ENCODE measurements at regions not wholly inside any gene's neighbourhood (a gene's known extent, or its start where the extent isn't known, plus 50 kb on each side); places are given as distances from the start of the nearest gene placed in this dataset.

GRCh38 chr3:181311186-181311585, 321.6 kb upstream of the DNAJC19 start:
- H3K4me3 ChIP-seq (ENCODE audit: insufficient read depth, low read length, poor library complexity, severe bottlenecking): no peak overlapping the region
- no peaks in the 10 kb centered on the region for H3K9me3 ChIP-seq (ENCODE audit: insufficient read depth, low read length)
- no peaks in the 10 kb centered on the region for H3K9me2 ChIP-seq (replicated peaks; ENCODE audit: insufficient read depth, low read length)
- no peaks in the 10 kb centered on the region for H3K36me3 ChIP-seq (ENCODE audit: low read length)
- H3K27ac ChIP-seq (ENCODE audit: low read depth, low read length): no peak overlapping the region
- no peak overlapping the region for H3K9ac ChIP-seq (ENCODE audit: low read length)
- no peaks in the 10 kb centered on the region for H4K20me1 ChIP-seq (ENCODE audit: low read depth, low read length)
- no peaks in the 10 kb centered on the region for H3F3A ChIP-seq (ENCODE audit: insufficient read depth)
- H3K79me2 ChIP-seq (ENCODE audit: insufficient read depth, low read length): no peaks in the 10 kb centered on the region
- H2AFZ ChIP-seq (ENCODE audit: low read depth, low read length, severe bottlenecking): no peak overlapping the region
- H3K27me3 ChIP-seq (ENCODE audit: low read length): no peaks in the 10 kb centered on the region
- TF ChIP-seq EZH2phosphoT487 (conservative IDR thresholded peaks at IDR 0.05; ENCODE audit: low read length) (no peak), CTCF (IDR thresholded peaks at IDR 0.05; ENCODE audit: insufficient read depth, low read length, poor library complexity, severe bottlenecking) (no peak)
- no peak overlapping the region for H3K4me2 ChIP-seq (ENCODE audit: low read depth, low read length, poor library complexity, severe bottlenecking)

- Histone ChIP-seq H3K27me3 (ENCODE audit: low read length) (no peaks in the 10 kb centered on the region), H3F3A (ENCODE audit: insufficient read depth) (no peaks in the 10 kb centered on the region), H3K9me3 (ENCODE audit: insufficient read depth, low read length) (no peaks in the 10 kb centered on the region), H3K4me3 (ENCODE audit: insufficient read depth, low read length, poor library complexity, severe bottlenecking) (no peak overlapping the region), H3K4me2 (ENCODE audit: low read depth, low read length, poor library complexity, severe bottlenecking) (no peak overlapping the region), H4K20me1 (ENCODE audit: low read depth, low read length) (no peaks in the 10 kb centered on the region), H3K9me2 (replicated peaks; ENCODE audit: insufficient read depth, low read length) (no peaks in the 10 kb centered on the region), H2AFZ (ENCODE audit: low read depth, low read length, severe bottlenecking) (no peak overlapping the region), H3K9ac (ENCODE audit: low read length) (no peak overlapping the region), H3K79me2 (ENCODE audit: insufficient read depth, low read length) (no peaks in the 10 kb centered on the region), H3K36me3 (ENCODE audit: low read length) (no peaks in the 10 kb centered on the region), H3K27ac (ENCODE audit: low read depth, low read length) (no peak overlapping the region)
- TF ChIP-seq EZH2phosphoT487 (conservative IDR thresholded peaks at IDR 0.05; ENCODE audit: low read length) (no peak), CTCF (IDR thresholded peaks at IDR 0.05; ENCODE audit: insufficient read depth, low read length, poor library complexity, severe bottlenecking) (no peak)
Observed at GRCh38 chr3:181302960-181303359, 313.4 kb upstream of the DNAJC19 start.

GRCh38 chr3:181300033-181300432, 310.5 kb upstream of the DNAJC19 start:
- H2AFZ ChIP-seq (ENCODE audit: low read depth, low read length, severe bottlenecking): no peak overlapping the region
- H3K9me2 ChIP-seq (replicated peaks; ENCODE audit: insufficient read depth, low read length): no peaks in the 10 kb centered on the region
- no peak overlapping the region for H3K4me3 ChIP-seq (ENCODE audit: insufficient read depth, low read length, poor library complexity, severe bottlenecking)
- TF ChIP-seq CTCF (IDR thresholded peaks at IDR 0.05; ENCODE audit: insufficient read depth, low read length, poor library complexity, severe bottlenecking) (no peak), EZH2phosphoT487 (conservative IDR thresholded peaks at IDR 0.05; ENCODE audit: low read length) (no peak)
- H3K9ac ChIP-seq (ENCODE audit: low read length): no peak overlapping the region
- no peak overlapping the region for H3K27ac ChIP-seq (ENCODE audit: low read depth, low read length)
- H3K36me3 ChIP-seq (ENCODE audit: low read length): no peaks in the 10 kb centered on the region
- no peak overlapping the region for H3K4me2 ChIP-seq (ENCODE audit: low read depth, low read length, poor library complexity, severe bottlenecking)
- H3F3A ChIP-seq (ENCODE audit: insufficient read depth): no peaks in the 10 kb centered on the region
- H3K9me3 ChIP-seq (ENCODE audit: insufficient read depth, low read length): no peaks in the 10 kb centered on the region
- no peaks in the 10 kb centered on the region for H3K79me2 ChIP-seq (ENCODE audit: insufficient read depth, low read length)
- H3K27me3 ChIP-seq (ENCODE audit: low read length): no peaks in the 10 kb centered on the region
- H4K20me1 ChIP-seq (ENCODE audit: low read depth, low read length): no peaks in the 10 kb centered on the region

All from SU-DHL-6 (cell line).